HG03442 (cell line): ENCODE measurements at regions not wholly inside any gene's neighbourhood (a gene's known extent, or its start where the extent isn't known, plus 50 kb on each side); places are given as distances from the start of the nearest gene placed in this dataset.

ENCODE experiments used
- ATAC-seq: cut with Tn5 transposase; IDR thresholded peaks from one replicate; pipeline ENCODE4 v1.9.1; 2021; ENCODE audit warnings: mild to moderate bottlenecking, moderate library complexity; ENCODE audit not compliant: unreplicated experiment

- ATAC-seq = no peak
These were observed 304.5 kb downstream of the BARHL2 start for GRCh38 chr1:90412563-90412962.

DNA sequence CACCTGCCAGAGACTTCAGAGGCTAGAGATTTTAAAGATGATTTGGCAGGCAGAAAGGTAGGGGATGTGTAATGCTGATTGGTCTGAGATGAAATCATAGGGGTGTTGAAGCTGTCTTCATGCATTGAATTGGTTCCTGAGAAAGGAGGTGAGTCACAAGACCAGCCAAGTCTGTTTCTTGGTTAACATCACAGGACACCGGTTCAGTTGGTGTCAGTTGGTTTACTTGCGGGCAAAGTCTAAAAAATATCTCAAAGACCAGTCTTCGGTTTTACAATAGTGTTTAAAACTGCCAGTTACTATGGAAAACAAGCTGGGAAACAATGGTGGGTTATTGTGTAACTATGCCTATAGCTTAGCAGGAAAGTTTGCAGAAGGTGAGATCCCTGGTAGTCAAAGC is 305.9 kb downstream of the BARHL2 start:
- no peak for ATAC-seq

GRCh38 chr1:90407737-90408136 is 309.4 kb downstream of the BARHL2 start:
- ATAC-seq = no peak

- ATAC-seq = no peak
These were observed 311.4 kb downstream of the BARHL2 start for GRCh38 chr1:90405726-90406125.

DNA sequence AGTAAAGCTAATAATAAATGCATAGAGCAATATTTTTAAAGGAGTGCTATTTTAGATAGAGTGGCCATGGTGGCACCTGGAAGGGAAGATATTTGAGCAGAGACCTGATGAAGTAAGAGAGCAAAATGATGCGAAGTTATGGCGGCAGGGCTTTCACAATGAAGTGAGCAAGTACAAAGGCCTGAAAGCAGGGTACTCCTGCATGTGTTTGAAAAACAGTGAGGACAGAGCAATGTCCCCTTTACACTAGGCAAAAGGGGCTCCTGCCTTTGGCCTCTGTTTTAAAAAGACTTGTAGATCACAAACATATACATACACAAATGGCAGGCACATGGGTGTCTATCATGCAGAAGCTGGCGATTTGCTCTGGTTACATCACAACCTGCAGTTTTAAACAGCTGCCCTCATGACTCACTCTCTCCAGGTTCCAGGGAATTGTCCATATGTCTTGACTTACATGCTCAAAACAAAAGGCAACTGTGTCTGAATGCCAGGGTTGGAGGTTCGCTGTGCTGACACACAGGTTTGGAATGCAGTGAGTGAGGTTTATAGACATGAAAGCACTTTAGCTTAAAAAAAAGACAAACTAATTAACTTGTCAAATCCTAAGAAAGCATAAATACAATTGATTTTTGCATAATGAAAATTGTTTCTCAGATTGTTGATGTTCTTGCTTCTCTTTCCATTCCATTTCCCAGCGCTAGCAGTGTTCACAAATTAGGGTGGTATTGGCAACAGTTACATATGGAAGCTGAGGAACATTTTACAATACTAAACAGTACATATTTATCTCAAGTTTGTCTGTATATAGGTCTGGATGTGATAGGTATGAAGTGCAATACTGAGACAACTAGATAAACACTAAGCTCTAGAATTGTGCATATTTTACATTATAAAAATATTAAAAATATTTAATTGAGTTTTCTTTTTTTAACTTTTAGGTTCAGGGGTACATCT is 313.9 kb downstream of the BARHL2 start:
- no peak for ATAC-seq

DNA sequence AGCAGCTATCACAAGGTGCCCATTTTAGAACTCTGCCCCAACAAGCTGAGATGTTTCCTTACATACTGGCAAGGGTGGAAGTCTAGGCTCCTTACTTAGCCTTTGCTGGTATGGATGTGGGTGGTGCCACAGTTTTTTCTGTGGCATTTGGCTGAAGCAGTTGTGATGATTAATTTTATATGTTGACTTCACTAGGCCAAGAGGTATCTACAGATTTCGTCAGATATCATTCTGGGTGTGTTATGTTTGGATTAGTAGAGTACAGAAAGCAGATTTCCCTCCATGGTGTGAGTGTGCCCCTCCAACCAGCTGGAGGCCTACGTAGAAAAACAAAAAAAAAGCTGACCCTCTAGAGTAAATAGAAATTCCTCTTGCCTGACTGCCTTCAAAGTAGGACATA is 317.0 kb downstream of the BARHL2 start:
- no peak for ATAC-seq

DNA sequence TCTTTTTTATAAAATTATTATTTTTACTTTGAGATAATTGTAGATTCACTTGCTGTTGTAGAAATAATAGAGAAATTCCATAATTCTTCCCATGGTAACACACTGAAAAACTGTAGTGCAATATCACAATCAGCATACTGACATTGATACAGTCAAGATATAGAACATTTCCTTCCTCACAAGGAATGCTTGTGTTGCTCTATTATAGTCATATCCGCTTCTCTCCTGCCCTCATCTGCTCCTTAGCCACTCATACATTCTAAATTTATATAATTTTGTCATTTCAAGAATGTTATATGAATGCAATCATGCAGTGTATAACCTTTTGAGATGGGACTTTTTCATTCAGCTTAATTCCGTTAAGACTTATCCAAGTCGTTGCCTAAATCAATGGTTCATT is 320.2 kb downstream of the BARHL2 start:
- no peak for ATAC-seq

DNA sequence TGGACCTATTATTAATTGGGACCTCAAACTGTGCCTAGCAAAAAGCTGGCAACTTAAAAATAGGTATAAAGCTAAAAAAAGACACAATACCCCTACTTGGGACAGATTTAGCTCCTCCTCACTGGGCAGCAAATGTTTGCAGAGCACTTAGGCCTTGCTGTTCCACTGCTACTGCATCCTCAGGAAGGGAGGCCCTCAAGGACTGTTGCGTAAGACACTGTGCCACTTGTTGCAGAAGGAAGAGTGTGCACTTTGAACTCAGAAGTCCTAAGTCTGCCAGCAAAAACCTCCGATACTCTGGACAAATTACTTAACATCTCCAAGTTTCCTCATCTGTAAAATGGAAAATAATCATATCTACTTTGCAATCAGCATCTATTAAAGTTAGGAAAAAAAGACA is 322.9 kb downstream of the BARHL2 start:
- no peak for ATAC-seq

DNA sequence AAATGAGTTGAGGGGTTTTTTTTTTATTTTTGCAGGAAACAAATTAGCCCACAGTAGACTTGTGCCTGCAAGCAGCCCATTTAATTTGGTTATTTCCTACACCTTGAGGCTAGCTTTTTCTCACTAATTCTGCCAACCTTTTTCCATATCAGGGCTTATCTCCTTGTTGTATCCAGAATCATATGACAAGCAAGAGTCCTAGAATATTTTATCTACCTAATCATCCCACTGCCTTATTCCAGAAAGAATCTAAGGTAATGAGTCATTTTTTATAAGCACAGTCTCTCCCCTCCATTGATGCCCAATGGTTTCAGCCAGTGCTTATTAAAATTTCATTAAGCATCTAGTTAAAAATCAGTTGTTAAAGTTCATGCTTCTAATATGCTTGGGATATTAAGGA is 324.1 kb downstream of the BARHL2 start:
- no peak for ATAC-seq

GRCh38 chr1:90391126-90391525 is 326.0 kb downstream of the BARHL2 start:
- no peak for ATAC-seq

GRCh38 chr1:90387805-90388204 is 329.3 kb downstream of the BARHL2 start:
- no peak for ATAC-seq

DNA sequence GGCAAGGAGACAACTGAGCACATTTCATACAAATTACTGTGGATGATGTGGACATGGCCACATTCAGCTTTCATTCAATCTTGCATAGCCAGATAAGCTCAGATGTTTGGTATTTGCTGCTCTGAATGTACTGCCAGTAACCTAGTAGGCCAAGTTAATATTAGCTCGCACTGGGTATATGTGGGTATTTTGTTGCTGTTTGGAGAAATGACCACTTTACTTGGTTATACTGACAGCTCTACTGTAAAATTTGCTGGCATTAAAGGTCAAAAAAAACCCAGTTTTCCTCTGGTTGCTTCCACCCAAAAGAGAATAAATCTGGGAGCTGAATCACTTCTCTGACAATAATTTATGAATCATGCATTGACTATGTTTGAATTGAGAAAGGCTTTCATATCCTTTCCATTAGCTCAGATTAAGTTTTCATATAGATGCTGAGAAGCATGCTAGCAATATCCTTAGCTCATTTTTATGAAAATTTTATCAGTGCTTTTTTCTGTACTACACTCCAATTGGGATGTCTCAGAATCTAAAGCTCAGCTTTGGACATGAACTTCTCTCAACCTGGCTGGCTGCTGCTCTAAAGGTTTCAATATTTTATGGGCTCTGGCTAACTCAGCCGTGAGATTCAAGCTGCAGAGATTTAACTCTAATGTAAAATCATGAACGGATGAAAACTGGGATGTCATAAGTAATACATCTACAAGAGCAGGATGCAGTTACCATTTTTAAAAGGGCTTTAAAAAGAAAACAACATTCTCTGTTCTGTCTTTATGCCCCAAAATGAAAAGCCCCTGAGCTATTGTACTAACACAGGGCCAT is 330.0 kb downstream of the BARHL2 start:
- ATAC-seq = no peak

DNA sequence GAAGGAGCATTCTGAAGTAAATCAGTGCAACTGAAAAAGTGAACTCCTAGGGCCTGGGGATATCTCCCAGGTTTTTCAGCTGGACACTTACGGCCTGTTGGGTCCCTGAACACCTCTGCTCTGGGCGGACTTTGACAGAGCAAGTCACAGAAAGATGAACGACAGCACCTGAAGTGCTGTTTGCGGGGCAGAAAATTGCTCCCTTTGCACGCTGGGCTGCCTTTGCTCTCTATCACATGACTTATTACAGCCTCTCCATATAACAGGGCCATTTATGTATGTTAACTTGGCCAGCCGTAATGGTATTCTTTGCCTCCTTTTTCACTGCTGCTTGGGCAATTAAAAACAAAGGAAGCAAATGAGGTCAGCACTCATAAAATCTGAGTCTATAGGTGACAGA is 332.9 kb downstream of the BARHL2 start:
- ATAC-seq = no peak

- no peak for ATAC-seq
These were observed 334.9 kb downstream of the BARHL2 start for GRCh38 chr1:90382161-90382560.

DNA sequence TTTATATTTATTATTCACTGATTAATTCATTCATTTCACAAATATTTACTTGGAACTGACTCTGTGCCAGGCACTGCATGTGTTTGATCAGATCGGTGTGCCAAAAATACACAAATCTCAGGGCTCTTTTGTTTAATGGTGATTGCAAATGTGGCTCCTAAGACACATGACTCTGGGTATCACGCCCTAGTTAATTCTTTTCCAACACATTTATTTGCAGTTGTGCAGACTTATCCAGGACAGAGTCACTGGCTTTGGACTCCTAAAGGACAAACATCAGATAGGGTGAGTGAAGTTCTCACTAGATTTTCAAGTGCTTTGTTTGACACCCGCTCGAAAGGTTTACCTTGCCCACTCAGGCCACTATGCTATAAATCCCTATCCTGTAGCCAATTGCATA is 335.5 kb downstream of the BARHL2 start:
- no peak for ATAC-seq

DNA sequence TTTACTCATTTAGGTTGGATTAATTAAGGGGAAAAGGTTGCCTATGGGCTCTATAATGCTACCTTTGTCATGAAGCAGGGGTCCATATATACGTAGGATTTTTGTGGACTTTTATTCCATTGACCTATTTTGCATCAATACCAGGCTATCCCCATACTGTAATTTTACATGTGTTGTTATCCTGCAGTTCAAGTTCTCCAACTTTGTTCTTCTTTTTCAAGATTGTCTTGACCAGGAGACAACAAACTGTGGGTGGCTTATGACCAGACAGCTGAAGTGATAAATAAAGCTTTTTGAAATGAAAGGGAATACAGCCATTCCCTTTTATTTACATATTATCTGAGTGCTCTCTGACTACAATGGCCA is 345.7 kb downstream of the BARHL2 start:
- no peak for ATAC-seq

GRCh38 chr1:90370686-90371447 is 346.2 kb downstream of the BARHL2 start:
- no peak for ATAC-seq

- ATAC-seq = no peak
These were observed 354.9 kb downstream of the BARHL2 start for GRCh38 chr1:90362163-90362562.

- no peak for ATAC-seq
These were observed 356.1 kb downstream of the BARHL2 start for GRCh38 chr1:90361026-90361425.

GRCh38 chr1:90359994-90360393 is 357.1 kb downstream of the BARHL2 start:
- ATAC-seq = no peak

DNA sequence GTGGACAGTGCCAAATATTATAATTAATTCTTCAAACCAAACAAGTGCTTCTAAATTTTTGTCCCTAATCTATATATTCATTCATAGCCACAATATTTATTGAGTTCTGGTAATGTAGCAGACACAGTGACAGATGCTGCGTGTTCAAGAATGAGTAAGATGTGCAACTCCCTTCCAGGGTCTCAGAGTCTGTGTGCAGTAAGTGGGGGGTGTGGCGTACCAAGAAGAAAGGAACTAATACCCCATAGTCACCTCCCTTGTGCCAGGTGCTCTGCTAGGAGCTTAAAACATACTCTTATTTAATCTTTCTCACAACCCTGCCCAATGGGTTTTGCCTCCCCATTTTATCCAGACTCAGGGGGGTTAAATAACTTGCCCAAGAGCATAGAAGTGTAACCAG is 358.7 kb downstream of the BARHL2 start:
- peak; percentile 48 for ATAC-seq
